HG03095 (cell line): ENCODE measurements at regions not wholly inside any gene's neighbourhood (a gene's known extent, or its start where the extent isn't known, plus 50 kb on each side); places are given as distances from the start of the nearest gene placed in this dataset.
A peak's percentile ranks its signal among the peaks of the same experiment; 100 is the strongest.

Experiments
- ATAC-seq: cut with Tn5 transposase; IDR thresholded peaks from one replicate; pipeline ENCODE4 v1.9.1; 2021; ENCODE audit warnings: moderate library complexity; ENCODE audit not compliant: unreplicated experiment

GRCh38 chr9:14520341-14520740 lies 172.9 kb downstream of the ZDHHC21 start:
- ATAC-seq: no peak

- ATAC-seq: no peak
Observed at GRCh38 chr9:14517154-14517906, 175.9 kb downstream of the ZDHHC21 start.

GRCh38 chr9:14516656-14517055 lies 176.6 kb downstream of the ZDHHC21 start:
- no peak for ATAC-seq

- ATAC-seq: no peak
Observed at GRCh38 chr9:14515571-14516198, 177.5 kb downstream of the ZDHHC21 start.

- no peak for ATAC-seq
Observed at GRCh38 chr9:14515049-14515448, 178.2 kb downstream of the ZDHHC21 start.

DNA sequence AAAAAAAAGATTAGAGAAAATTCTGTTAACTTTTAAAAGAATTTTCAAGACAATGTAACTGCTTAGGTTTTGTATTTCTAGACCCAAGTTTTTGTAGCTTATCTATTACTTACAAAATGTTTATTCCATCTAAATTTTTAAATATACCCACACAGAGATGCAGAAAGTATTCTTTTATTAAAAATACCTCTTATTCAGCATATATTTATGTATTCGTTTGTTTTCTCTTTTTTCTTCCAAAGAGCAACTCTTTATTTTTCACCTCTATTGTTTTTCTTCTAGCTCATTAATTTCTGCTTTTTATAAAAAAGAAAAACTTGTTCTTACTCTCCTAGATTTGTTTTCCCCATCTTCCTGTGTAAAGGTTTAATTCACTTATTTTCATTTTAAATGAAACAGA lies 180.3 kb downstream of the ZDHHC21 start:
- no peak for ATAC-seq

- ATAC-seq: peak; percentile 67
Observed at GRCh38 chr9:14511452-14511851, 181.8 kb downstream of the ZDHHC21 start.

- no peak for ATAC-seq
Observed at GRCh38 chr9:14508884-14509283, 184.3 kb downstream of the ZDHHC21 start.

GRCh38 chr9:14501366-14501765 lies 187.4 kb upstream of the NFIB start:
- ATAC-seq: no peak

GRCh38 chr9:14500705-14501104 lies 186.8 kb upstream of the NFIB start:
- no peak for ATAC-seq

DNA sequence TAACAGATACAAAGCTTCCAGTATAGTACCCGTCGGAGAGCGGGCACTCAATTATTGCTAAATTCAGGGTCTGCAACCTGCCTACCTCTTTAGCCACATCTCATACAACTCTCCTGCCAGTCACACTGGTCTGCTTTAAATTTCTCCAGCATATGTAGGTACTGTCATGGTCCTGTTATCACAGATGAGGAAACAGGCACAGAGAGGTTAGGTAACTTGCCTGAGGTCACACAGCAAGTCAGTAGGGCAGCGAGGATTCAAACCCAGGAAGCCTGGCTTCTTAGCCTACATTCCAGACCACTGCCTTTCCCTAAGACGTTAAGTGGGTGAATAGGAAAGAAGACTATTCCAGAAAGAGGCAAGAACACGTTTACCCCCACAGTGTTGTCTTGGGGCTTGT lies 186.0 kb upstream of the NFIB start:
- ATAC-seq: no peak

GRCh38 chr9:14498824-14499223 lies 184.9 kb upstream of the NFIB start:
- no peak for ATAC-seq

DNA sequence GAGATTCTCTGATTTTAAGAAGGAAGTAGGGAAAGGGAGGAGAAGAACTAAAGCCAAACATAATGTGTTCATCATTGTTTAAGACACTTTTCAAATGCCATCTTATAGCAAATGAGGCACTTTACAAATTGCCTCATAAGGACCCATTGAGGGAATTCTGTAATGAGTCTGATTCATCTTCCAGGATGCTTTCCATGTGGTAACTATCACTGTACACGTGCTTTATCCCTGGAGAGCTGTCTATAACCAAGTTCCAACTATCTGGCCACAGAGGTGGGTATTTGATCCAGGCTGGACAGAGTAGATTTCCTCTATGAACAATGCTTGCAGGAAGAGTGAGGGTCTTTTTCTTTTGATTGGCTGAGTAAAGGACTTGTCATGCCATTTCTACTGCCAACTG lies 183.5 kb upstream of the NFIB start:
- ATAC-seq: no peak

- no peak for ATAC-seq
Observed at GRCh38 chr9:14488421-14489190, 174.7 kb upstream of the NFIB start.

DNA sequence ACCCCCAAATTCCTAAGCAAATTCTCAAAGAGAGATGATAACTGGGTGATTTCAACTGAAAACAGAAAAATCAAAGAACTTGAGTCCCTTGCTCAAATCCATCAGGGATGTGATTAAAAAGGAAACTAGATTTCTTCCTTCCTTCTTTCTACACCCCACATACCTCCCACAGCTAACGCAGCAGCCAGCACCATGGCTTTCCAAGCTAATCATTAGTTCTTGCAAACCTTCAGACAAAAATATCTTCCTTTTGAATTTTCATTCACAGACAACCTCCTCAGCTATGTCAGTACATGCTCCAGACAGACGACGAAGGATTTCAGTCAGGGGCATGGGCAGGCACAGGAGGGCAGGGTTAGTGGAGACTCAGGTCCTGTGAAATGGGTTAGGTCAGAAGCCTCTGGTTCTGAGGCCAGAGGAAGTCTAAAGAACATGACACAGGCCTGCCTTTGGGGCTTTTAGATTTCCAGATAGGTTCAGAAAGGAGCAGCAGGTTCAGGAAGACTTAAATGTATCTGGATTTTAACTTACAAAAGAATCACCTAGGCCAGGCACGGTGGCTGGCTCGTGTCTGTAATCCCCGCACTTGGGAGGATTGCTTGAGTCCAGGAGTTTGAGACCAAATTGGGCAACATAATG lies 173.7 kb upstream of the NFIB start:
- no peak for ATAC-seq

- no peak for ATAC-seq
Observed at GRCh38 chr9:14485366-14485765, 171.4 kb upstream of the NFIB start.

DNA sequence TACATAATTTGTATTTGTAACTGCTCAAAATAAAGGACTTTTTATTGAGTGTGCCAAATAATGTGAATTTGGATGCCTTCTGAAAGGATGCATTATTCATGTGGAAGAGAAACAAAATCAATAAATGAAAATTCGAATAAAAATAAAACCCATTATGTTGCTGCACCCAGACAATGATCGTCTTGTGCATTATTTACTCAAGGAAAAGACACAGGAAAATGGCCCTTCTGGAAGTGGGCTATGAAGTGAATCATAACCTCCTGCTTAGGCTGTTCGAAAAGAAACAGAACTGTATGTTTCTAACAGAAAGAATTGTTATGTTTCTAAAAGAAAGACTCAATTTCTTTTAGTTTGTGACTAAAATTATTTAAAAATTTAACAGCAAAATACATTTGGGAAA lies 168.9 kb upstream of the NFIB start:
- ATAC-seq: no peak

DNA sequence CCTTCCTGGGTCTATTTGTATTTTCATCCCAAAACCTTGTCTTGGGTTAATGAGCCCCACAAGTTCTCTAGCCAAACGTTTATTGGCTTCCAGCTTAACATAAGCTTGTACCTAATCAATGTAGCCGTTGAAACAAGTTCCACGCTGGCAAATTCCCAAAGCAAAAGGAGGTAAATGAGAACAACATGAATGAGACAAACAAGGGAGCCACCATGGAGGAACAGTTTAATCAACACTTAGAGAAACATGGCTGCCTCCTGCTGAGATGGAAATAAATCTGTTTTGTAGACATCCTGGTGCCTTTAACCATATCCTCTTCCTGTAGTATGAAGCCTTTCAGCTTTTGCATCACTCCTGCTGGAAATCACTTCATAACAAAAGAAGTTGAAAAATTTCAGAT lies 166.6 kb upstream of the NFIB start:
- ATAC-seq: no peak

GRCh38 chr9:14479163-14479560 lies 165.2 kb upstream of the NFIB start:
- no peak for ATAC-seq

DNA sequence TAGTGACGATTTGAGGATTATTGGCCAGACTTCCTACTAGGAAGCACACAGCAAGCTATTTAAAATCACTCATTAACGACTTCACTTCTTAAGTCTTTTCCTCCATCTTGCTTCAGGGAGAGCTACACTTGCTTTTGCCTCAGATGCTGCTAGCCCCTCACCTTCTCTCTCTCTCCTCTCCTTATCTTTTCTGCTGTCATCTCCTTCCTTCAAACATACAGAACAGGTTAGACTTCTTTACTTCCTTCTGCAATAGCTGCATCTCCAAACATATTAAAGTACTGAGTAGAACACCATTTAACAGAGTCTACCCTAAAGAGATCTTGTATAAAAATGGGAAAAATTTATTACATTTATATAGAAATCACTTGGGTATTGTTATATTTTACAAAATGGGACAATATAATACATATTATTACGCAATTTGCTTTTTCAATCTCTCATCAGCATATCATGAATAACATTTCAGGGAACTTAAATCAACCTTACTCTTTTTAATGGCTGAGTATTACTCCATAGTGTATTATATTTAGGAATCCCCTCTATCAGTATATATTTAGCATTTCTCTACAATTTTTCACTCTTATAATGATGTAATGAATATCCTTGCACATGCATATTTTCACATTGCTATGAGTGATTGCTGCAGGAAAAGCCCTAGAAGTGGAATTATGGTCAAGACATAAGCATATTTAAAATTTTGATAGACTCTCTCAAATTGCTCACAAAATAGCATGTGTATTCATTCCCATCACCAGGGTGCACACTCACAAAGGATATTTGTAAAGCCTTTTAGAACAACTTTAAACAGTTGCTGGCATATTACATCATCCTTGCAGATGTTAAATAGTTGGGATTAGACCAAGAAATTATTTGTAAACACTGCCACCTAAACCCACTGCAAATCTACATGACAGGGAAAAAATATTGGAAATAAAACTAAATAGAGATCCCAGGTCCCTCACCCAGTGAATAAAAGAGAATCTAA lies 164.5 kb upstream of the NFIB start:
- no peak for ATAC-seq
